Activated T-cell treated with anti-CD3 and anti-CD28 coated beads, Interleukin-2, amount 50 U/mL, for 4 hours (primary cell): ENCODE measurements at regions not wholly inside any gene's neighbourhood (a gene's known extent, or its start where the extent isn't known, plus 50 kb on each side); places are given as distances from the start of the nearest gene placed in this dataset.

ENCODE experiments used
- ATAC-seq, 2 donors: fragments of 200-7000 bp; cut with Tn5 transposase; one replicate each; pipeline ENCODE4 v1.10.0; 2021
- DNase-seq: peaks from one replicate; pipeline ENCODE4 v3.0.0-alpha.2; 2020
- H3K27me3 Mint-ChIP-seq: one replicate; pipeline ENCODE4 v1.8.0; 2021; ENCODE audit warnings: low read depth, mixed read lengths
- H3K36me3 Mint-ChIP-seq: one replicate; pipeline ENCODE4 v1.8.0; 2022; ENCODE audit warnings: mixed read lengths; ENCODE audit not compliant: insufficient read depth
- H3K4me1 Mint-ChIP-seq: one replicate; pipeline ENCODE4 v1.8.0; 2021; ENCODE audit warnings: low read depth, mixed read lengths
- H3K4me3 Mint-ChIP-seq: one replicate; pipeline ENCODE4 v1.8.0; 2021; ENCODE audit warnings: mild to moderate bottlenecking, moderate library complexity, mixed read lengths
- H3K9me3 Mint-ChIP-seq: one replicate; pipeline ENCODE4 v1.8.0; 2021; ENCODE audit warnings: mixed read lengths

DNA sequence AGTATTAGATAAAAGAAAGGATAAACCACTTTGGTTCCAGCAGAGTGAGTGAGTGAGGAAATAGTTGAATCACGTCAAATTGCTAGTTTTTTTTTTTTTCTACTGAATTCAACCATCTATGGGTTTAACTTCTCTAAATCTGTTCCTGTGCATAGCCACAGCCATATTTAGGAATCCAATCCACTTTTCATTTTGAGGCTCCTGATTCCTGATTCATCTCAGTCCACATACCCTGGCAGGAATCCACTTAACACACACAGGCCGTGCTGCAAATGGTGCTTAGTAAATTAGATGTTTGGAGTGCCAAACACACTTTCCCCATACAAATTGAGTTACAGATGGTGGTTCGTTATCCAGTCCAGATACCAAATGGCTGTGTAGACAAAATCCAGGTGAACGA, 220.3 kb downstream of the ALDH8A1 start:
- Mint-ChIP-seq H3K27me3 (peaks cover 6% of the 10 kb centered on the region), H3K4me1 (no peaks in the 10 kb centered on the region), H3K4me3 (no peak overlapping the region), H3K36me3 (no peaks in the 10 kb centered on the region), H3K9me3 (no peaks in the 10 kb centered on the region)
- ATAC-seq (no peak), DNase-seq (no peak)

DNA sequence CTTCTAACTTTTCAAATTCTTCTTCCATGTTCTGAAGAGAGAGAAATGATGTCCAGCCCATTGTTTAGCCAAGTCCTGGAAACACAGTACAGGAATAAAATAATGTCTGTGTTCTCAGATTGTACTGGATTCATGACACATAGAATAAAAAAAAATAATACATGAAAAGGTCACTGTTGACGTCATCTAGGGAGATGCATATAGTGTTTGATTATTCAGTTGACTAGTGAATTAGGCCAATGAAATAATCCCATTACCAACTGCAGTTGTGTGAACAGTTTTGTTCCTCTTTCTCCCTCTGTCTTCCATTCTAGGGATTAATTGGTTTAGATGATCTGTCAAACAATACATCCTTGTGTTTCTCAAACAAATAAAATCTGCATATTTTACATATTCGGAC, 222.8 kb downstream of the ALDH8A1 start:
- no peaks in the 10 kb centered on the region for H3K9me3 Mint-ChIP-seq
- ATAC-seq (no peak), DNase-seq (no peak)
- H3K36me3 Mint-ChIP-seq, result no peaks in the 10 kb centered on the region
- H3K4me3 Mint-ChIP-seq, result no peak overlapping the region
- peaks cover 6% of the 10 kb centered on the region for H3K27me3 Mint-ChIP-seq
- no peaks in the 10 kb centered on the region for H3K4me1 Mint-ChIP-seq

GRCh38 chr6:134725590-134725989, 224.3 kb downstream of the ALDH8A1 start:
- Mint-ChIP-seq H3K9me3 (no peaks in the 10 kb centered on the region), H3K4me3 (no peak overlapping the region), H3K27me3 (no peaks in the 10 kb centered on the region), H3K4me1 (no peaks in the 10 kb centered on the region), H3K36me3 (no peaks in the 10 kb centered on the region)
- ATAC-seq, result no peak
- DNase-seq, result no peak

DNA sequence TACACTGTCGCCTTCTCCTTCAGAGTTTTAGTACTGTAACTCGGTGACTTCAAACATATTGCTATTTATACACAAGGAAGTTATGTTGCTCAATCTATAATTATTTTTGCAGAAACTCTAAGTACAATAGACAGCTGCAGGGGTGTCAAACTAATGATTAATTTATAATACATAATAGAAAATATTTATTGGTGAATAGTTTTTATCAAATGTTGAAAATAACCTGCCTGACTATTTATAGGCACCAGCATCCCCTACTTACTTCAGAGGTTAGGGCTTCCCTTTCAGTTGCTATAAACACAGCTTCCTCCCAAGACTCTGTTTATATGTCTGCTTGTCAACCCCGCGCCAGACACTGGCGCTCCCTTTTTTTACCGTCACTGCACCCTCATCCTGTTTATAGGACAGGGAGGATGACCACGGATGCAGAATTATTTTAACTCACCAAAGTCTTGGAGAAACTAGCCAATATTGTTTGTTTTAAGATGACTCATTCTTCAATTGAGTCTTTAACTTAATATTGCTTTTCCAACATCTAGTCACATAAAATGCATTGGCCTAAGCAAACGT, 225.0 kb downstream of the ALDH8A1 start:
- Mint-ChIP-seq H3K27me3 (no peaks in the 10 kb centered on the region), H3K9me3 (no peaks in the 10 kb centered on the region), H3K4me3 (no peak overlapping the region), H3K36me3 (no peaks in the 10 kb centered on the region), H3K4me1 (no peaks in the 10 kb centered on the region)
- DNase-seq, result no peak
- no peak for ATAC-seq

GRCh38 chr6:134723081-134723871, 226.6 kb downstream of the ALDH8A1 start:
- Mint-ChIP-seq H3K4me1 (no peaks in the 10 kb centered on the region), H3K4me3 (no peak overlapping the region), H3K9me3 (no peaks in the 10 kb centered on the region), H3K27me3 (no peaks in the 10 kb centered on the region), H3K36me3 (no peaks in the 10 kb centered on the region)
- DNase-seq (no peak), ATAC-seq (no peak)

GRCh38 chr6:134722200-134722870, 227.6 kb downstream of the ALDH8A1 start:
- Mint-ChIP-seq H3K9me3 (no peaks in the 10 kb centered on the region), H3K4me1 (no peaks in the 10 kb centered on the region), H3K4me3 (no peak overlapping the region), H3K36me3 (no peaks in the 10 kb centered on the region), H3K27me3 (no peaks in the 10 kb centered on the region)
- DNase-seq, result no peak
- ATAC-seq, result no peak

DNA sequence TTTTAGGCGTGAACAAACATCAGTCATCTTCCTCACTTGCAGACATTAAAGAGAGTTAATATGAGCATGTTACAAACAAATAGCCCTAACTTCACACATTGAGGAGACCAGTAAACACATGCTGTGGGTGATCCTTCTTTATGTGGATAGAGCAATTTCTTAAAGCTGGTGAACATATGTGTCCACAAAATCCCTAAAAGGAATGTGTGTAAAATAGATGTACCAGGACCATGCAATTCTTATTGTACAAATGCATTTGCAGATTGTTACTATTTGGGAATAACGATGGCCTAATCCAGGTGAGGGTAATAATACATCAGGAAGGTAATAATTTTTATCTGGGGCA, 228.9 kb downstream of the ALDH8A1 start:
- DNase-seq (no peak), ATAC-seq (no peak)
- no peaks in the 10 kb centered on the region for H3K36me3 Mint-ChIP-seq
- no peaks in the 10 kb centered on the region for H3K9me3 Mint-ChIP-seq
- H3K27me3 Mint-ChIP-seq, result no peaks in the 10 kb centered on the region
- no peaks in the 10 kb centered on the region for H3K4me1 Mint-ChIP-seq
- H3K4me3 Mint-ChIP-seq, result no peak overlapping the region

GRCh38 chr6:134720353-134721059, 229.4 kb downstream of the ALDH8A1 start:
- Mint-ChIP-seq H3K9me3 (no peaks in the 10 kb centered on the region), H3K36me3 (no peaks in the 10 kb centered on the region), H3K27me3 (no peaks in the 10 kb centered on the region), H3K4me1 (no peaks in the 10 kb centered on the region), H3K4me3 (no peak overlapping the region)
- ATAC-seq (no peak), DNase-seq (no peak)

GRCh38 chr6:134719911-134720310, 230.0 kb downstream of the ALDH8A1 start:
- no peak for ATAC-seq
- Mint-ChIP-seq H3K4me1 (no peaks in the 10 kb centered on the region), H3K9me3 (no peaks in the 10 kb centered on the region), H3K4me3 (no peak overlapping the region), H3K27me3 (no peaks in the 10 kb centered on the region), H3K36me3 (no peaks in the 10 kb centered on the region)
- DNase-seq, result no peak

DNA sequence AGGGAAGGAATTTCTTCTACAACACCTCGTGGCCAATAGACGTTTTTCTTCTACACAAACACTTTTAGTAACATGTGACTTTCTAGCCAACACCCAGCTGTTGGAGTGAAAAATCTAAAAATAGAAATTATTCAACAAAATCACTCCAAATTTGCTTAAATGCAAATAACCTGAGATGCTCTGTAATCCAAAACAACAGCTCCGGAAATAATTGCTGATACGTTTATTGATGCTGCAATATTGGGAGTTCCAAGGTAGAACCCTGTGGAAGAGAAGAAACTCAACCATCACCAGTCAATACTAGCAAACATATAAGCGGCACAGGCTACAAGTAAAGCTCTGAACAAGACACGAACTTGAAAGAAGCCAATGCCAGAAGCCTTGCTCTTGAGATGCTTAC, 230.6 kb downstream of the ALDH8A1 start:
- H3K4me1 Mint-ChIP-seq, result no peaks in the 10 kb centered on the region
- no peaks in the 10 kb centered on the region for H3K9me3 Mint-ChIP-seq
- DNase-seq (no peak), ATAC-seq (no peak)
- no peak overlapping the region for H3K4me3 Mint-ChIP-seq
- H3K36me3 Mint-ChIP-seq, result no peaks in the 10 kb centered on the region
- H3K27me3 Mint-ChIP-seq, result no peaks in the 10 kb centered on the region

DNA sequence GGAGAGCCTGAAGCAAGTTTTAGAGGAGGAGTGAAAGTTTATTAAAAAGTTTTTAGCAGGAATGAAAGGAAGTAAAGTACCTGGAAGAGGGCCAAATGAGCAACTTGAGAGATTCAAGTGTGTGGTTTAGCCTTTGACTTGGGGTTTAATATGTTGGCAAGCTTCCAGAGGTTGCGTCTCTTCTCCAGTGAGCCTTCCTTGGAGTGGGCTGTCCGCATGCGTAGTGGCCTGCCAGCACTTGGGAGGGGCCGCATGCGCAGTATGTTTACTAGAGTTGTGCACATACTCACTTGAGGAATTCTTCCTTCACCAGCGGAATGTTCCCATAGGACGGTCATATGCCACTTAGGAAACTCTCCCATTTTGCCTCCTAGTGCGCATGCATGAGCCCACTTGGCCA, 235.2 kb downstream of the ALDH8A1 start:
- no peaks in the 10 kb centered on the region for H3K27me3 Mint-ChIP-seq
- no peaks in the 10 kb centered on the region for H3K36me3 Mint-ChIP-seq
- no peak for DNase-seq
- H3K4me1 Mint-ChIP-seq, result no peaks in the 10 kb centered on the region
- H3K9me3 Mint-ChIP-seq, result no peaks in the 10 kb centered on the region
- no peak for ATAC-seq
- H3K4me3 Mint-ChIP-seq, result no peak overlapping the region

DNA sequence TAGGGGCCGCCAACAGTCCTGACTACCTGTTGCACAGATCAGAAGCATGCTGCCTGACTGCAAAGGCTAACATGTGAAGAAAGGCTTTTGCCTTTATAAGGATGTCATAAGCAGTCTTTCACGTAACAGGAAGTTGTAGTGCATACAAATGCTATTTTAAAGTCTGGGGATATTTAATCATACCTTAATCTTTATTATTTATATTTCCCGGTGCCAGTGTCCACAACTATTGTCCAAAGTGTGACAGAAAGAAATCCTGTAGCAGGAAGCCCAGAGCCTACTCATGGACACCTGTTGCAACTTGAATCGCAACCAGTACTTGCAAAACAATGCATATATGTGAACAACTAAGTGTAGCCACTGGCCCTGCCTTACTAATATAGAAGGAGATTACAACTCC, 235.8 kb downstream of the ALDH8A1 start:
- no peak for ATAC-seq
- DNase-seq, result no peak
- Mint-ChIP-seq H3K4me1 (no peaks in the 10 kb centered on the region), H3K36me3 (no peaks in the 10 kb centered on the region), H3K9me3 (no peaks in the 10 kb centered on the region), H3K4me3 (no peak overlapping the region), H3K27me3 (no peaks in the 10 kb centered on the region)

DNA sequence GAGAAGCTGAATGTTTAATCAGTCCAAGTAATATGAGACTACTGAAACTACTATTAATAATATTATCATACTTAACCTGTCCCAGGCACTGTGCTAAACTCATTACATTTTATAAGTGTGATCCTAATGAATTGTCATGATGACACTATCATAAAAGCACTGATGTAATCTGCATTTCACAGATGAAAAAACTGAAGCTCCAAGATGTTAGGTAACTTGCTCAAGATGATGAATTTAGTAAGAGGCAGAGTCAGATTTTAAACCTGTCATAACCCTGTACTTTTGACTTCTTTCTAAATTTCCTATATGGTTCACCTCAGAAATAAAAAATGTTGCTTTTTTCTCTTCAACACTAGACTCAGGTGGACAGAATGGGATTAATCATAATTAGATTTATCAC, 237.6 kb downstream of the ALDH8A1 start:
- DNase-seq, result no peak
- H3K36me3 Mint-ChIP-seq, result no peaks in the 10 kb centered on the region

GRCh38 chr6:134708079-134708478, 241.8 kb downstream of the ALDH8A1 start:
- Mint-ChIP-seq H3K36me3 (no peaks in the 10 kb centered on the region), H3K9me3 (no peaks in the 10 kb centered on the region), H3K4me3 (no peak overlapping the region), H3K4me1 (no peaks in the 10 kb centered on the region), H3K27me3 (peaks cover 15% of the 10 kb centered on the region)
- no peak for ATAC-seq
- no peak for DNase-seq

More for the DNA sequence above, 237.6 kb downstream of the ALDH8A1 start:
- Mint-ChIP-seq H3K4me3 (no peak overlapping the region), H3K27me3 (peaks cover 2% of the 10 kb centered on the region), H3K9me3 (no peaks in the 10 kb centered on the region), H3K4me1 (no peaks in the 10 kb centered on the region)
- ATAC-seq, result no peak
